ENCODE measurements at regions not wholly inside any gene's neighbourhood (a gene's known extent, or its start where the extent isn't known, plus 50 kb on each side); places are given as distances from the start of the nearest gene placed in this dataset.

GRCh38 chr2:153818242-153818641 is 53.5 kb upstream of the GALNT13 start:
- DNase-seq, result no peak

- DNase-seq, result no peak
These were observed 52.6 kb upstream of the GALNT13 start for GRCh38 chr2:153819074-153819473.

- DNase-seq, result no peak
These were observed 52.2 kb upstream of the GALNT13 start for GRCh38 chr2:153819501-153819900.
